ENCODE measurements at regions not wholly inside any gene's neighbourhood (a gene's known extent, or its start where the extent isn't known, plus 50 kb on each side); places are given as distances from the start of the nearest gene placed in this dataset.
A peak's percentile ranks its signal among the peaks of the same experiment; 100 is the strongest.

DNA sequence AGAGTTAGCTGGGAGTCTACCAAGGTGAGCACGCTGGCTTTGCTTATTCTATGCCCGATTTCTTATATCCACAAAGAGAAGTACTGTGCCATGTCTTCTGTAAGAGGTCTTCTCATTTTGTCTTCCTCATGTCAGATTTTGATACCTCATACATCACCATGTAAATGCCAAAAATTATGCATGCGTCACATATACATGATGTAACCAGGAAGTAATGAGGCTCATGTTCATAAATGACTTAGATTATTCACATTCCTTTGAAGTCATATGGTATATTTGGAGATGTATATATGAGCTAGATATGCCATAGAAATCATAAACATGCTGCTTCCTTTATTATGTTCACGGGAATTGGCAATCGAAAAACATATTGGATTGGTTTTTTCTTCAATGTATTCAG, 97.7 kb upstream of the CELF2 start:
- no peak overlapping the region for H3K4me3 ChIP-seq (ENCODE audit: low read depth, low read length)
- no peak for DNase-seq (ENCODE audit: low read depth)
- TF ChIP-seq, protein P1, sequence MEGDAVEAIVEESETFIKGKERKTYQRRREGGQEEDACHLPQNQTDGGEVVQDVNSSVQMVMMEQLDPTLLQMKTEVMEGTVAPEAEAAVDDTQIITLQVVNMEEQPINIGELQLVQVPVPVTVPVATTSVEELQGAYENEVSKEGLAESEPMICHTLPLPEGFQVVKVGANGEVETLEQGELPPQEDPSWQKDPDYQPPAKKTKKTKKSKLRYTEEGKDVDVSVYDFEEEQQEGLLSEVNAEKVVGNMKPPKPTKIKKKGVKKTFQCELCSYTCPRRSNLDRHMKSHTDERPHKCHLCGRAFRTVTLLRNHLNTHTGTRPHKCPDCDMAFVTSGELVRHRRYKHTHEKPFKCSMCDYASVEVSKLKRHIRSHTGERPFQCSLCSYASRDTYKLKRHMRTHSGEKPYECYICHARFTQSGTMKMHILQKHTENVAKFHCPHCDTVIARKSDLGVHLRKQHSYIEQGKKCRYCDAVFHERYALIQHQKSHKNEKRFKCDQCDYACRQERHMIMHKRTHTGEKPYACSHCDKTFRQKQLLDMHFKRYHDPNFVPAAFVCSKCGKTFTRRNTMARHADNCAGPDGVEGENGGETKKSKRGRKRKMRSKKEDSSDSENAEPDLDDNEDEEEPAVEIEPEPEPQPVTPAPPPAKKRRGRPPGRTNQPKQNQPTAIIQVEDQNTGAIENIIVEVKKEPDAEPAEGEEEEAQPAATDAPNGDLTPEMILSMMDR (IDR thresholded peaks at IDR 0.05; ENCODE audit: insufficient read depth, low read depth, low read length), result no peak

DNA sequence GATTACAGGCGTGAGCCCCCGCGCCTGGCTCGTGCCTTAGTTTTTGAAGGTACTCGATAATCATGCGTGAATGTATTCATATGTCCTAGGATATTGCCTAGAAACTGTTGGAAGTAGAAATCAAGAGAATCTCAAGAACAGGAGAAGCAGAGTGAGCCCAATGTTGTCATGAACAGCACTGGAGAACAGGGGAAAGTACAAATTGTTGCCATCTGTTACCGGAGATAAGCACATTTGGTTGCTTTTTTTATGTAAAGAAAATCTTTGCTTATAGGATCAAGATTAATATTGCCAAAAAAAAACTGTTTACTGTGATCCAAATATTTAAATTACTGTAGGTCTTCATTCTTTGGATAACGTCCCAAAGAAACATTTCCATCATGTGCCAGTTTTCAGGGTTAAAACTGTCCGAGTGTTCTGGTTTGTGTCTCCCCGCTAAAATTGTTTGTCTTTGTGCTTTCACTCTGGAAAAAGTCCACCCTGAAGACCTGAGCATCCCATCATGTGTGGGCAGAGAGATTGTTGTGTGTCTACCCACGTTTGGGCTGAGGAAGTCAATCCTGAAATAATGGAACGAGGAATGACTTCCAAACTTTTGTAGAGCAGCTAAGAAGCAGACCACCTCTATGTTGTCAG, 95.7 kb upstream of the CELF2 start:
- no peak overlapping the region for H3K4me3 ChIP-seq (ENCODE audit: low read depth, low read length)
- no peak for DNase-seq (ENCODE audit: low read depth)
- TF ChIP-seq, protein P1 (IDR thresholded peaks at IDR 0.05; ENCODE audit: insufficient read depth, low read depth, low read length), result no peak

DNA sequence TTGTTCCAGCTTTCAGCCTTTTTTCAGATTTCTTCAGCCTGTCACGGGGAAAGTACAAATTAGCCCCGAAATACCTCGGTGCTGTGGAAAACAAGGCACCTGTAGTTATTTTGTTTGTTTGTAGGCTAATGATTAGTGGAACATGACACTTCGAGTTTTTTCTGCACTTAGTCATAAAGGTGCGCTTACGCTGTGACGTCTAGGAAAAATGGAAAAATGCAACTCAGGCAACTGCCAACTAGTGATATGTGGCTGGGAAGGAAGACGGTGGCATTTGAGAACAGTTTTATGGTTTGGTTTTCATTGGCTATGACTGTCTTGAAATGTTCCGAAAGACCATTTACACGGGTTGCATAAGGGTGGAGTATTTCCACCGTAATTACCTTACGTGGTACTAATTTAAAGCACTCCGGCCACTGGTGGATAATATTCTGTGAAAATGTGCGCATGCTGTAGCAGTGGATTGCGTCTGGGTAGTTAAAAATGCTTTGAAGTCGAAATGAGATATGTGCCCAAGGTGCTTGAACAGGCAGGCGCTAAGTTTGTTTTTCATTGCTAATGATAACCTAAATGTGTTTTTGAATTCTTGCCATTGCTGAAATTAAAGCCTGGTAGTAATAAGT, 94.5 kb upstream of the CELF2 start:
- DNase-seq (ENCODE audit: low read depth), result no peak
- no peak overlapping the region for H3K4me3 ChIP-seq (ENCODE audit: low read depth, low read length)
- TF ChIP-seq, protein P1 (IDR thresholded peaks at IDR 0.05; ENCODE audit: insufficient read depth, low read depth, low read length), result no peak

GRCh38 chr10:10925667-10926066, 92.0 kb upstream of the CELF2 start:
- DNase-seq (ENCODE audit: low read depth), result no peak
- TF ChIP-seq, protein P1 (IDR thresholded peaks at IDR 0.05; ENCODE audit: insufficient read depth, low read depth, low read length), result no peak
- H3K4me3 ChIP-seq (ENCODE audit: low read depth, low read length), result no peak overlapping the region

GRCh38 chr10:10927608-10928007, 90.1 kb upstream of the CELF2 start:
- H3K4me3 ChIP-seq (ENCODE audit: low read depth, low read length), result no peak overlapping the region
- DNase-seq (ENCODE audit: low read depth), result no peak
- TF ChIP-seq, protein P1 (IDR thresholded peaks at IDR 0.05; ENCODE audit: insufficient read depth, low read depth, low read length), result no peak

DNA sequence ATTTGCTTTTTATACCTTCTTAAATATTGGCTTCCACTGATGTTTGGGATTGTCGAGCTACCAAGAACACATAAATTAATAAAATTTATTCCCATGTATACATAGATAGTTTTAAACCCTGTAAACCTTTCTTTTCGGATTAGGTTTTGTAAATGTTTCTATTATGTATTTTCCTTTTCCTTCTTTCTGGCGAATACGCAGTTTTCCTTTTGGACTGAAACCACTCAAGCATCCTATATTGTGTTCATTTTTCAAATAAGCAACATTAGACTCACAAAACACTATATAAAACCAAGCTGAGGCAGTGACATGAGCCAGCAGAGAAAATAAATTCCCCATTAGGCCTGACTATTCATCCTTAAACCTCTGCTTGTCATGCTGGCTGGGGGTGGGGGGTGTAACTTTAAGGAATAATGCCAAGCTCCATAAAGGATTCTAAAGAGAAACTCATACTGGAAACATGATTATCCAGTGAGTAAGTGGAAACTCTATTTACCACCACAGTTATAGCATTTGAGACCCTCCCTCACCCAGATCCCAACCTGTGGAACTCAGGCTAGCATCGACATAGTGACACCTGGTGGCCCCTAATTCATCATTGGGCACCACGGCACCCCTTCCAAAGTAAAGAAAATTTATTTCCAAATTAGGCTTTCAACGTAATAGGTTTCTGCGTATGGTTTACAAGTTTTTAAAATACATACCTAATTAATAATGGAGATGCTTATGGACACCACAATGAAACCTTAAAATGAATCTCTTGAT, 86.5 kb upstream of the CELF2 start:
- TF ChIP-seq, protein P1 (IDR thresholded peaks at IDR 0.05; ENCODE audit: insufficient read depth, low read depth, low read length), result peak; percentile 21
- no peak for DNase-seq (ENCODE audit: low read depth)
- no peak overlapping the region for H3K4me3 ChIP-seq (ENCODE audit: low read depth, low read length)
